Nephron progenitor cell (in vitro differentiated cells): ENCODE measurements at regions not wholly inside any gene's neighbourhood (a gene's known extent, or its start where the extent isn't known, plus 50 kb on each side); places are given as distances from the start of the nearest gene placed in this dataset.
"Not testable (repeated sequence)": the region's sequence is repeated elsewhere in the genome, so short reads cannot be mapped to it uniquely, and the experiment has no call there.

ENCODE experiments used
- DNase-seq: peaks from one replicate; pipeline ENCODE4 v3.0.0; 2021
- H3K27ac Mint-ChIP-seq: 2 replicates; pipeline ENCODE4 v1.8.0; 2021; ENCODE audit warnings: mild to moderate bottlenecking, moderate library complexity, mixed read lengths
- H3K27me3 Mint-ChIP-seq: 2 replicates; pipeline ENCODE4 v1.8.0; 2021; ENCODE audit warnings: mild to moderate bottlenecking, low read depth, mixed read lengths; ENCODE audit not compliant: poor library complexity
- H3K36me3 Mint-ChIP-seq: 2 replicates; pipeline ENCODE4 v1.8.0; 2021; ENCODE audit warnings: low read depth, mixed read lengths
- H3K4me1 Mint-ChIP-seq: 2 replicates; pipeline ENCODE4 v1.8.0; 2021; ENCODE audit warnings: mixed read lengths
- H3K4me3 Mint-ChIP-seq: 2 replicates; pipeline ENCODE4 v1.8.0; 2021; ENCODE audit warnings: mild to moderate bottlenecking, moderate library complexity, mixed read lengths
- H3K9me3 Mint-ChIP-seq: 2 replicates; pipeline ENCODE4 v1.8.0; 2021; ENCODE audit warnings: mild to moderate bottlenecking, moderate library complexity, mixed read lengths
- TF ChIP-seq, protein P1 (sequence below): fragments of 200-600 bp; sonication (generic); IDR thresholded peaks from 2 replicates; pipeline ENCODE4 v1.5.0; 2021; ENCODE audit warnings: antibody characterized with exemption

- Mint-ChIP-seq H3K9me3 (peaks cover 96% of the 10 kb centered on the region), H3K4me1 (no peaks in the 10 kb centered on the region)
- TF ChIP-seq, protein P1, sequence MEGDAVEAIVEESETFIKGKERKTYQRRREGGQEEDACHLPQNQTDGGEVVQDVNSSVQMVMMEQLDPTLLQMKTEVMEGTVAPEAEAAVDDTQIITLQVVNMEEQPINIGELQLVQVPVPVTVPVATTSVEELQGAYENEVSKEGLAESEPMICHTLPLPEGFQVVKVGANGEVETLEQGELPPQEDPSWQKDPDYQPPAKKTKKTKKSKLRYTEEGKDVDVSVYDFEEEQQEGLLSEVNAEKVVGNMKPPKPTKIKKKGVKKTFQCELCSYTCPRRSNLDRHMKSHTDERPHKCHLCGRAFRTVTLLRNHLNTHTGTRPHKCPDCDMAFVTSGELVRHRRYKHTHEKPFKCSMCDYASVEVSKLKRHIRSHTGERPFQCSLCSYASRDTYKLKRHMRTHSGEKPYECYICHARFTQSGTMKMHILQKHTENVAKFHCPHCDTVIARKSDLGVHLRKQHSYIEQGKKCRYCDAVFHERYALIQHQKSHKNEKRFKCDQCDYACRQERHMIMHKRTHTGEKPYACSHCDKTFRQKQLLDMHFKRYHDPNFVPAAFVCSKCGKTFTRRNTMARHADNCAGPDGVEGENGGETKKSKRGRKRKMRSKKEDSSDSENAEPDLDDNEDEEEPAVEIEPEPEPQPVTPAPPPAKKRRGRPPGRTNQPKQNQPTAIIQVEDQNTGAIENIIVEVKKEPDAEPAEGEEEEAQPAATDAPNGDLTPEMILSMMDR, result no peak
These were observed 610.8 kb downstream of the KCNJ18 start for GRCh38 chr17:22303096-22303495.

DNA sequence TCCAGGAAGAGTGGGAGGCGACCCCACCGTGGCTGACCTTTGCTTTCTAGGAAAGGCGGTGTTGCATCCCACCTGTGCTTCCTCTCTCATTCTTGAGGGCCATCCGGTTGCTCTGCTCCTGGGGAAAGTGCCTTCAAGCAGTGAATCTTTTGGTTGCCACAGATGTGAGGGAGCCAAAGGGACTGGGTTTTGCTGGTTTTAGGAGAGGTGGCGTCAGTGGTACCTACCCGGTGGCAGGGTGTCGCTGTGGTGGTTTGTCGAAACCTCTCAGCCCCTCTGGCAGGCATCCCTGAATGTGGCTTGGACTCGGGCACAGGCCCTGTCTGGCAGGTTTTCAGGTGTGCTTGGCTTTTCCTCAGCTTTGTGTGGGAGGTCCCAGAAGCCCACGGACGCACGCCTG lies 611.5 kb downstream of the KCNJ18 start:
- Mint-ChIP-seq H3K4me1 (no peaks in the 10 kb centered on the region), H3K4me3 (no peak overlapping the region), H3K27ac (no peak overlapping the region), H3K27me3 (no peaks in the 10 kb centered on the region), H3K9me3 (peaks cover 98% of the 10 kb centered on the region), H3K36me3 (peaks cover 8% of the 10 kb centered on the region)
- TF ChIP-seq, protein P1, result no peak
- DNase-seq, result no peak

More at GRCh38 chr17:22303096-22303495, 610.8 kb downstream of the KCNJ18 start:
- H3K36me3 Mint-ChIP-seq, result peaks cover 8% of the 10 kb centered on the region
- no peak overlapping the region for H3K4me3 Mint-ChIP-seq
- no peaks in the 10 kb centered on the region for H3K27me3 Mint-ChIP-seq
- no peak overlapping the region for H3K27ac Mint-ChIP-seq
- DNase-seq, result no peak

DNA sequence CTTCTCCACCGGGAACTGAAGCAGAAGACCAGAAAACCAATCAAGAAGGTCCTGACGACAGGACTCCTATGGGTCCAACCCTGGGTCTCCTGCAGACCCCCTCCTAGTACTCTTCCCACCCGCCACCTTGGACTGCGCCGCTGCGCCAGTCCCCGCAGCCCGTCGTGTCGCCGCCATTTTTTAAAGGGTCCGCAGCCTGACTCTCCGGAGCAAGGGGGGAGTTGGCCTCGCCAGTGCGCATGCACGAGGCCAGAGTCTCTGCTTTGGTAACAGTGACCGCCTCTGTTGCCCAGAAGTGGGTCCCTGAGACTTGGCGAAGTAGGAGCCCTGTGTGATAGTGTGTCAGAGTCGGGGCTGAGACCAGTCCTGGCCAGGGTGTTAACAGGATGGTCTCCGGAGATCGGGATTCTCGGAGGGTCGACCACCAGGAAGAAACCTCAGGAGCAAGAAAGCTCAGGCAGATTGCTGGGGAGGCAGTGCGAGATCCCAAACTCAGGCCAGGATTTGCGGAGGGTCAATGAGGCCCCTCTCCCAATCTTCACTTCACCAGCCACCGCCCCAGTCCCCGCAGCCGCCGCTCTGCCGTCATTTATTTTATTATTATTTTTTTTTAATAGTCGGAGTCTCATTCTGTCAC lies 612.5 kb downstream of the KCNJ18 start:
- Mint-ChIP-seq H3K27ac (no peak overlapping the region), H3K4me3 (no peak overlapping the region), H3K27me3 (no peaks in the 10 kb centered on the region), H3K36me3 (peaks cover 5% of the 10 kb centered on the region), H3K9me3 (peaks cover 97% of the 10 kb centered on the region), H3K4me1 (no peaks in the 10 kb centered on the region)
- no peak for DNase-seq
- TF ChIP-seq, protein P1, result no peak

DNA sequence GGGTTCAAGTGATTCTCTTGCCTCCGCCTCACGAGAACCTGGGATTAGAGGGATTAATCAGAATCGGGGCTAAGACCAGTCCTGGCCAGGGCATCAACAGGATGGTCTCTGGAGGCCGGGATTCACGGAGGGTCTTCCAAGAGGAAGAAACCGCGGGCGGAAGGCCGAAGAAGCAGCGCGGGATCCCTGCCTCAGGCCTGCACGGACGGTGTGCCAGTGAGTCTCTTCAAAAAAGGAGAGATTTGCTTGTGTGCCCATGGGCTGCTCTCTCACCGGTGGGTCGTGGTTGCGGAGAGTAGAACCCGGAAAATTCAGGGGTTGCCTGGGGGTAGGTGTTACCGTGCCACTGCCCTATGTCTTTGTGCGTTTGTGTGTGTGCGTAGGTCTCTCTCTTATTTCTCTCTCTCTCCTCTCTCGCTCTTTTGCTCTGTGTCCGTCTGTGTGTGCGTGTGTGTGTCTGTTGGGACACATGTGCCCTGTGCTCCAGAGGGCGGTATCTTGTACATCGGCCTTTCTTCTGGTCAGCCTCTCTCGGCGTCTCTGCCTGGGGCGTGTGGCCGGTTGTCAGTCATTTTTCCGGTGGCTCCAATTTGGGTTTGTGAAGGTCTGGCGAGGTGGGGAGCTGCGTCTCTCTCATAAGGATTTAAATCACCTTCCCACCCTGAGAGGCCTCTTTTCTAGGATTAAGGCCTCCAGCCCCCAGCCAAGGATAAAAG lies 613.2 kb downstream of the KCNJ18 start:
- no peak overlapping the region for H3K27ac Mint-ChIP-seq
- H3K9me3 Mint-ChIP-seq, result peaks cover 97% of the 10 kb centered on the region
- H3K36me3 Mint-ChIP-seq, result peaks cover 10% of the 10 kb centered on the region
- H3K4me1 Mint-ChIP-seq, result no peaks in the 10 kb centered on the region
- TF ChIP-seq, protein P1, result no peak
- no peak overlapping the region for H3K4me3 Mint-ChIP-seq
- no peak for DNase-seq
- H3K27me3 Mint-ChIP-seq, result no peaks in the 10 kb centered on the region

- Mint-ChIP-seq H3K36me3 (peaks cover 10% of the 10 kb centered on the region), H3K9me3 (peaks cover 87% of the 10 kb centered on the region)
- DNase-seq, result not testable (repeated sequence)
These were observed 618.0 kb downstream of the KCNJ18 start for GRCh38 chr17:22310292-22310691.

DNA sequence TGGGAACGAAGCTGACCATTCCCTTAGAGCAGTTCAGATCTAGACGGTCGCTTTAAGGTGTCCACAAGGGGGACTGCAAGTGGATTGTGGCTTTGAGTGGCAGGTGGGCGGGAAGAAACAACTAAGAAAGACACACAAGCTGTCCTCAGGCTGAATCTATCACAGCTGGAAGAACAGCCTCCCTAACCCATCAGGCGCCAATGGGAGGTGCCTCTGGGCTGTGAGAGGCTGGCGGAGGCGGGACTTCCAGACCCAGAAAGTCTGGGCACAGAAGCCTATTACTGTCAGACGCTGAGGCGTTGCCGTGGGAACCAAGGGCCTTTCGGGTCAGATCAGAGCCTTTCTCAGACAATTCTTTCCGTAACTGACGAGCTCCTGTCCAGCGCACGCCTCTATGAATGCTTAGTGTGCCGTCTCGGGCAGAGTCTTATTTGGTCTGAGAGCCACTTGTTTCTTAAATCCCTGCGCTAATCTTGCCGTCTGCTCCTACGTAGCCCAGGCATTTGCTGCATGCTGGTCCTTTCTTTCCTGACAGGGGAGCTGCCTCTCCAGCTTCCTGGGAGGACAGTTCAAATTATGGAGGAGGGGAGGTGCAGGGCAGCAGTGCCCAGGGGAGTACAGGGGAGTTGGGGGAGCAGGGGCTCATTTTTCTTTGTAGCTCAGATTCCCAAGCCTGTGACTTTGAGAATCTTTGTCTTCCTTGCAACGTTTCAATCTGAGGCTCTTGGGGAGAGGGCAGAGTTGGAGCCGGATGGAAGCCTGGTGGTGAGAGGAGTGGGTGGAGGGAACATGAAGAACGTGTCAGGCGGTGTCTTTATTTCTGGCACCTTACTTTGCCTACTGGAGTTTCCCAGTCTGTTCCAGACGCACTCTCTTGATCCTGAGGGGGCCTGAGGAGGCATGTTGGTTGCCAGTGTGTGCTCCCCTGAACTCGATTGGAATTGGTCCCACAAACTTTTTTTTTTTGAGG lies 618.7 kb downstream of the KCNJ18 start:
- peaks cover 86% of the 10 kb centered on the region for H3K9me3 Mint-ChIP-seq
- TF ChIP-seq, protein P1, result no peak
- H3K4me1 Mint-ChIP-seq, result no peaks in the 10 kb centered on the region
- no peak overlapping the region for H3K4me3 Mint-ChIP-seq
- peaks cover 10% of the 10 kb centered on the region for H3K36me3 Mint-ChIP-seq
- DNase-seq, result no peak
- peaks cover 3% of the 10 kb centered on the region for H3K27me3 Mint-ChIP-seq
- no peak overlapping the region for H3K27ac Mint-ChIP-seq

More at GRCh38 chr17:22310292-22310691, 618.0 kb downstream of the KCNJ18 start:
- H3K27me3 Mint-ChIP-seq, H3K4me1 Mint-ChIP-seq, H3K27ac Mint-ChIP-seq, H3K4me3 Mint-ChIP-seq: not testable (repeated sequence)

DNA sequence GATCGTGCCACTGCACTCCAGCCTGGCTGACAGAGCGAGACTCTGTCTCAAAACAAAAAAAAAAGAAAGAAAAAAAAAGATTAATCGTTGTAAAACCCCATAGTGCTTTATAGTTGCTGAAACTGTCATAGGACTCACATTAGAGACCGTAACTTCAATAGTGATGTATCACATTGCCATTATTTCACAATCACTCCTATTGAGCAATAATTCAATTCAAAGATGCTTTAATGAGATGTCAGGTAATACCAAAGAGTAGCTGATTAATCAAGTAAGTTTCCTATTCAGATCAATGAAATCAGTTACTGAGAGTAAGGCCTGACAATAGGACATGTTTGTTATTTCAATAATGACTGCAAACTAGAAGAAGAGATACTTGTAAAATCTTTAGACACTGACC lies 628.7 kb downstream of the KCNJ18 start:
- not testable (repeated sequence) for DNase-seq, H3K36me3 Mint-ChIP-seq, H3K4me3 Mint-ChIP-seq, H3K4me1 Mint-ChIP-seq, H3K27me3 Mint-ChIP-seq, H3K27ac Mint-ChIP-seq
- H3K9me3 Mint-ChIP-seq, result peaks cover 95% of the 10 kb centered on the region

- peaks cover 85% of the 10 kb centered on the region for H3K9me3 Mint-ChIP-seq
- H3K4me3 Mint-ChIP-seq, H3K27ac Mint-ChIP-seq, H3K27me3 Mint-ChIP-seq, H3K36me3 Mint-ChIP-seq, DNase-seq, H3K4me1 Mint-ChIP-seq: not testable (repeated sequence)
These were observed 630.7 kb downstream of the KCNJ18 start for GRCh38 chr17:22322893-22323550.
